SK-N-SH treated with all-trans-retinoic acid at 6 μM for 48 hours (cell line): ENCODE measurements at regions not wholly inside any gene's neighbourhood (a gene's known extent, or its start where the extent isn't known, plus 50 kb on each side); places are given as distances from the start of the nearest gene placed in this dataset.

Experiments
- ARNTL ChIP-seq: fragments of 450-650 bp; formaldehyde crosslinking; IDR thresholded peaks from 2 replicates; pipeline ENCODE4 v1.5.0; 2020; ENCODE audit warnings: low read depth, mild to moderate bottlenecking, moderate library complexity, borderline replicate concordance
- CSDC2 ChIP-seq: fragments of 250-450 bp; sonication (Bioruptor Pico); IDR thresholded peaks from 2 replicates; pipeline ENCODE4 v1.5.0; 2020; ENCODE audit warnings: mild to moderate bottlenecking, moderate library complexity
- OSR1 ChIP-seq: fragments of 250-450 bp; sonication (Bioruptor Pico); IDR thresholded peaks from 2 replicates; pipeline ENCODE4 v1.8.0; 2022; ENCODE audit warnings: moderate library complexity, mild to moderate bottlenecking, inconsistent platforms
- POU6F1 ChIP-seq: fragments of 250-450 bp; sonication (Bioruptor Pico); IDR thresholded peaks from 2 replicates; pipeline ENCODE4 v1.8.0; 2021; ENCODE audit warnings: low read depth, mild to moderate bottlenecking, moderate library complexity, borderline replicate concordance
- PPARA ChIP-seq: fragments of 250-450 bp; sonication (Bioruptor Pico); IDR thresholded peaks from 2 replicates; pipeline ENCODE4 v1.5.0; 2020; ENCODE audit warnings: mild to moderate bottlenecking, borderline replicate concordance

- TF ChIP-seq ARNTL (CRISPR knock-in tag) (no peak), CSDC2 (no peak), OSR1 (CRISPR knock-in tag) (no peak), PPARA (CRISPR knock-in tag) (no peak), POU6F1 (no peak)
Measured at GRCh38 chr6:92361990-92362389, 1057.4 kb downstream of the EPHA7 start.
